Gastroesophageal sphincter (tissue), 3 donors: ENCODE measurements at regions not wholly inside any gene's neighbourhood (a gene's known extent, or its start where the extent isn't known, plus 50 kb on each side); places are given as distances from the start of the nearest gene placed in this dataset.

Experiments used
- CTCF ChIP-seq, 4 experiments: fragments of 200-600 bp in 2 of 4; fragments of 450-650 bp in 2 of 4; sonication (generic) in 1 of 4; IDR thresholded peaks; one replicate each; pipeline ENCODE4 v1.5.1; 2017 to 2019; ENCODE audit warnings: antibody characterized with exemption in 4 of 4, mild to moderate bottlenecking in 2 of 4, moderate library complexity in 2 of 4
- EP300 ChIP-seq: sonication (generic); formaldehyde crosslinking; IDR thresholded peaks from one replicate; pipeline ENCODE4 v1.6.1; 2017; ENCODE audit warnings: antibody characterized with exemption, mild to moderate bottlenecking
- POLR2A ChIP-seq, 2 donors: fragments of 450-650 bp; IDR thresholded peaks; one replicate each; pipeline ENCODE4 v1.6.1; 2017; ENCODE audit warnings: antibody characterized with exemption in 2 of 2, mild to moderate bottlenecking in 2 of 2, moderate library complexity in 1 of 2
- POLR2AphosphoS5 ChIP-seq: sonication (generic); formaldehyde crosslinking; IDR thresholded peaks from one replicate; pipeline ENCODE4 v1.6.1; 2017; ENCODE audit warnings: antibody characterized with exemption

DNA sequence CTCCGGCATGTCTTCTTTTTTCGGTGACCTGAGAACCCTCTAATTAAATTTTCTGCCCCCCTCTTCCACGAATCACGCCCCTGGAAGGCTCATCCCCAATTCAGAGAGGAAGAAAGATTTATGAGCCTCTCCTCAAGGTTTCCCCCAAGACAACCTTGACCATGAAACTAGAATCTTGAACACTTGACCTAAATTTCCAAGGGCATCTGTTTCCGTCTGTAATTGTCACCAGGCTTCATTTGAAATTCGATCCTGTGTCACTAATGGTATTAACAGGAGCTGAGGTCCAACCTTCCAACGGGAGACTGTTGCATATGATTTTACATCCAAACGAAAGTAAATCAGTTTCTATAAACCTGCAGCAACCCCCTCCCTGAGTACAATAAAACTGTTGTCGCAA lies 139.9 kb upstream of the ZIC3 start:
- no peak for TF ChIP-seq CTCF (IDR thresholded peaks at IDR 0.05)
- no peak for TF ChIP-seq POLR2A (IDR thresholded peaks at IDR 0.05)
- TF ChIP-seq POLR2AphosphoS5 = no peak
- no peak for TF ChIP-seq EP300
